H9 (cell line): ENCODE measurements at regions not wholly inside any gene's neighbourhood (a gene's known extent, or its start where the extent isn't known, plus 50 kb on each side); places are given as distances from the start of the nearest gene placed in this dataset.

Source experiments
- DNase-seq: peaks from one replicate; pipeline ENCODE4 v3.0.0-alpha.2; 2017
- H2AFZ ChIP-seq: one replicate; pipeline ENCODE4 v1.6.1; 2013; ENCODE audit warnings: mild to moderate bottlenecking, low read length, control low read depth, moderate library complexity
- H2AK5ac ChIP-seq: 2 replicates; pipeline ENCODE4 v1.6.1; 2013; ENCODE audit warnings: low read length, control low read depth, mixed read lengths; ENCODE audit not compliant: insufficient read length
- H2BK120ac ChIP-seq: one replicate; pipeline ENCODE4 v1.6.1; 2013; ENCODE audit warnings: low read depth, mild to moderate bottlenecking, low read length, control low read depth, inconsistent platforms; ENCODE audit not compliant: poor library complexity, severe bottlenecking
- H2BK12ac ChIP-seq: 2 replicates; pipeline ENCODE4 v1.6.1; 2013; ENCODE audit warnings: low read length, control low read depth, mixed read lengths, low read depth; ENCODE audit not compliant: insufficient read length
- H2BK15ac ChIP-seq: 2 replicates; pipeline ENCODE4 v1.6.1; 2013; ENCODE audit warnings: low read depth, low read length, control low read depth
- H2BK20ac ChIP-seq: one replicate; pipeline ENCODE4 v1.6.1; 2013; ENCODE audit warnings: low read depth, mild to moderate bottlenecking, low read length, control low read depth, inconsistent platforms; ENCODE audit not compliant: poor library complexity, severe bottlenecking
- H2BK5ac ChIP-seq: 2 replicates; pipeline ENCODE4 v1.6.1; 2013; ENCODE audit warnings: low read length, control low read depth, mixed read lengths; ENCODE audit not compliant: insufficient read length
- H3K14ac ChIP-seq: 2 replicates; pipeline ENCODE4 v1.6.1; 2013; ENCODE audit warnings: low read length, control low read depth; ENCODE audit not compliant: insufficient read depth
- H3K18ac ChIP-seq: 2 replicates; pipeline ENCODE4 v1.6.1; 2013; ENCODE audit warnings: low read depth, mild to moderate bottlenecking, mixed read lengths, low read length, control low read depth; ENCODE audit not compliant: insufficient read length
- H3K23ac ChIP-seq: 2 replicates; pipeline ENCODE4 v1.6.1; 2013; ENCODE audit warnings: low read length, control low read depth, mixed read lengths, low read depth; ENCODE audit not compliant: insufficient read length
- H3K23me2 ChIP-seq: 2 replicates; pipeline ENCODE4 v1.6.1; 2013; ENCODE audit warnings: low read depth, mild to moderate bottlenecking, mixed read lengths, low read length, control low read depth; ENCODE audit not compliant: insufficient read length, poor library complexity, severe bottlenecking
- H3K27ac ChIP-seq: 2 replicates; pipeline ENCODE4 v1.5.1; 2013; ENCODE audit warnings: low read length, control low read depth, mixed read lengths, low read depth; ENCODE audit not compliant: insufficient read length
- H3K27me3 ChIP-seq: 2 replicates; pipeline ENCODE4 v1.6.1; 2013; ENCODE audit warnings: low read length, control low read depth, inconsistent platforms; ENCODE audit not compliant: insufficient read depth
- H3K4ac ChIP-seq: 2 replicates; pipeline ENCODE4 v1.6.1; 2013; ENCODE audit warnings: low read depth, mild to moderate bottlenecking, control low read depth, inconsistent platforms, low read length, moderate library complexity
- H3K4me1 ChIP-seq: 2 replicates; pipeline ENCODE4 v1.6.1; 2013; ENCODE audit warnings: low read length, control low read depth, inconsistent platforms; ENCODE audit not compliant: insufficient read depth
- H3K4me2 ChIP-seq: 2 replicates; pipeline ENCODE4 v1.6.1; 2013; ENCODE audit warnings: low read length, control low read depth, mixed read lengths; ENCODE audit not compliant: insufficient read length, insufficient read depth
- H3K56ac ChIP-seq: 2 replicates; pipeline ENCODE4 v1.6.1; 2013; ENCODE audit warnings: low read depth, mild to moderate bottlenecking, mixed read lengths, low read length, control low read depth; ENCODE audit not compliant: insufficient read length
- H3K79me1 ChIP-seq: 2 replicates; pipeline ENCODE4 v1.6.1; 2013; ENCODE audit warnings: low read depth, mild to moderate bottlenecking, moderate library complexity, low read length, control low read depth, inconsistent platforms; ENCODE audit not compliant: insufficient read depth, poor library complexity, severe bottlenecking
- H3K79me2 ChIP-seq: 2 replicates; pipeline ENCODE4 v1.6.1; 2013; ENCODE audit warnings: low read length, control low read depth, inconsistent platforms; ENCODE audit not compliant: insufficient read depth
- H3K9ac ChIP-seq: 2 replicates; pipeline ENCODE4 v1.6.1; 2013; ENCODE audit warnings: low read length, control low read depth, mixed read lengths; ENCODE audit not compliant: insufficient read length; ENCODE audit errors: extremely low read depth
- H3K9me3 ChIP-seq: one replicate; pipeline ENCODE4 v1.6.1; 2013; ENCODE audit warnings: low read depth, low read length, inconsistent platforms; ENCODE audit not compliant: control insufficient read depth
- H3T11ph ChIP-seq: one replicate; pipeline ENCODE4 v1.6.1; 2013; ENCODE audit warnings: mild to moderate bottlenecking, low read length, control low read depth, inconsistent platforms
- H4K20me1 ChIP-seq: one replicate; pipeline ENCODE4 v1.6.1; 2013; ENCODE audit not compliant: control insufficient read depth, insufficient read length, insufficient read depth
- H4K5ac ChIP-seq: 2 replicates; pipeline ENCODE4 v1.6.1; 2013; ENCODE audit warnings: low read depth, mild to moderate bottlenecking, mixed read lengths, low read length, control low read depth; ENCODE audit not compliant: insufficient read length
- H4K8ac ChIP-seq: replicated peaks from 2 replicates; pipeline ENCODE4 v1.6.1; 2013; ENCODE audit warnings: low read length, control low read depth, mixed read lengths, low read depth; ENCODE audit not compliant: insufficient read length
- H4K91ac ChIP-seq: 2 replicates; pipeline ENCODE4 v1.6.1; 2013; ENCODE audit warnings: low read depth, mild to moderate bottlenecking, moderate library complexity, mixed read lengths, low read length, control low read depth; ENCODE audit not compliant: insufficient read length
- H3K27ac Mint-ChIP-seq, 3 experiments: 2 replicates in 2 of 3; 3 replicates in 1 of 3; pipeline ENCODE4 v1.8.0; 2020 to 2021; ENCODE audit warnings: mixed read lengths in 3 of 3, mild to moderate bottlenecking in 1 of 3, moderate library complexity in 1 of 3
- H3K27me3 Mint-ChIP-seq: 2 replicates; pipeline ENCODE4 v1.8.0; 2021; ENCODE audit warnings: low read depth, mild to moderate bottlenecking, moderate library complexity, mixed read lengths
- H3K36me3 Mint-ChIP-seq, 3 experiments: 2 replicates in 2 of 3; 3 replicates in 1 of 3; pipeline ENCODE4 v1.8.0; 2020 to 2021; ENCODE audit warnings: low read depth in 3 of 3, mixed read lengths in 3 of 3; ENCODE audit not compliant: insufficient read depth in 1 of 3
- H3K4me1 Mint-ChIP-seq, 2 experiments: 2 replicates each; pipeline ENCODE4 v1.8.0; 2020; ENCODE audit warnings: mixed read lengths in 2 of 2
- H3K4me3 Mint-ChIP-seq, 2 experiments: 2 replicates in 1 of 2; 3 replicates in 1 of 2; pipeline ENCODE4 v1.8.0; 2020 to 2021; ENCODE audit warnings: mild to moderate bottlenecking in 2 of 2, mixed read lengths in 2 of 2, moderate library complexity in 1 of 2
- H3K9me3 Mint-ChIP-seq, 2 experiments: 2 replicates in 1 of 2; 3 replicates in 1 of 2; pipeline ENCODE4 v1.8.0; 2020; ENCODE audit warnings: mild to moderate bottlenecking in 2 of 2, mixed read lengths in 2 of 2, moderate library complexity in 1 of 2
- WGBS: extraction: QIAGEN DNeasy Blood & Tissue Kit; methylation state at CpG from one replicate; pipeline ENCODE4 v1.1.7; 2013; ENCODE audit warnings: missing lambda C conversion rate, low lambda C conversion rate, mixed read lengths; ENCODE audit not compliant: insufficient read length; ENCODE audit errors: extremely low coverage; 5-methylcytosine and 5-hydroxymethylcytosine counted together
- TF ChIP-seq, protein P1 (sequence below): fragments of 200-600 bp; sonication (generic); conservative IDR thresholded peaks from 3 replicates; pipeline ENCODE4 v1.8.0; 2021; ENCODE audit warnings: antibody characterized with exemption, mild to moderate bottlenecking

DNA sequence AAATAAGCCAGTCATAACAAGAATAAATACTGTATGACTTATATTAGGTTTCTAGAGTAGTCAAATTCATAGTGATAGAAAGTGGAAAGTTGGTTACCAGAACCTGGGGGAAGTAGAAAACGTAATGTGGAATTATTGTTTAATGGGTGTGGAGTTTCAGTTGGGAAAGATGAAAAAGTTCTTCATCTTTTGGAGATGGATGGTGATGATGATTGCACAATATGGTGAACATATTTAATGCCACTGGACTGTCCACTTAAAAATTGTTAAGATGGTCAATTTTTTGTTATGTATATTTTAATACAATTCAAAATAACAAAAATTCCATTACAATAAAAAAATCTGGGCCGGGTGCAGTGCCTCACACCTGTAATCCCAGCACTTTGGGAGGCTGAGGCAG is 289.6 kb downstream of the ZIC3 start:
- no peak overlapping the region for H3K18ac ChIP-seq
- no peak overlapping the region for H2BK120ac ChIP-seq
- H3K4ac ChIP-seq: no peak overlapping the region
- H2AK5ac ChIP-seq: no peak overlapping the region
- H2AFZ ChIP-seq: no peak overlapping the region
- no peak overlapping the region for H2BK20ac ChIP-seq
- H2BK5ac ChIP-seq: no peak overlapping the region
- H3K23me2 ChIP-seq: no peaks in the 10 kb centered on the region
- no peaks in the 10 kb centered on the region for H3K79me2 ChIP-seq
- H3K4me1 Mint-ChIP-seq: peaks cover 23% of the 10 kb centered on the region in 2 experiments
- no peak overlapping the region for H3K14ac ChIP-seq
- 100% methylated on average over 1 of the region's 2 CpGs for WGBS
- no peak overlapping the region for H3K27ac ChIP-seq
- no peak overlapping the region for H2BK15ac ChIP-seq
- peaks cover 8% of the 10 kb centered on the region for H3K4me1 ChIP-seq
- H3K27me3 Mint-ChIP-seq: no peaks in the 10 kb centered on the region; the same call in 1 of the 2 replicates
- no peak overlapping the region for H3T11ph ChIP-seq
- H4K20me1 ChIP-seq: no peaks in the 10 kb centered on the region
- no peak overlapping the region for H2BK12ac ChIP-seq
- no peaks in the 10 kb centered on the region for H3K27me3 ChIP-seq
- peaks cover 0 to 27% of the 10 kb centered on the region in 2 experiments; a peak in 2 of 5 replicates for H3K9me3 Mint-ChIP-seq
- H3K27ac Mint-ChIP-seq: no peak overlapping the region
- H3K4me3 Mint-ChIP-seq: no peak overlapping the region
- H3K9me3 ChIP-seq: no peaks in the 10 kb centered on the region
- H4K5ac ChIP-seq: no peak overlapping the region
- TF ChIP-seq, protein P1, sequence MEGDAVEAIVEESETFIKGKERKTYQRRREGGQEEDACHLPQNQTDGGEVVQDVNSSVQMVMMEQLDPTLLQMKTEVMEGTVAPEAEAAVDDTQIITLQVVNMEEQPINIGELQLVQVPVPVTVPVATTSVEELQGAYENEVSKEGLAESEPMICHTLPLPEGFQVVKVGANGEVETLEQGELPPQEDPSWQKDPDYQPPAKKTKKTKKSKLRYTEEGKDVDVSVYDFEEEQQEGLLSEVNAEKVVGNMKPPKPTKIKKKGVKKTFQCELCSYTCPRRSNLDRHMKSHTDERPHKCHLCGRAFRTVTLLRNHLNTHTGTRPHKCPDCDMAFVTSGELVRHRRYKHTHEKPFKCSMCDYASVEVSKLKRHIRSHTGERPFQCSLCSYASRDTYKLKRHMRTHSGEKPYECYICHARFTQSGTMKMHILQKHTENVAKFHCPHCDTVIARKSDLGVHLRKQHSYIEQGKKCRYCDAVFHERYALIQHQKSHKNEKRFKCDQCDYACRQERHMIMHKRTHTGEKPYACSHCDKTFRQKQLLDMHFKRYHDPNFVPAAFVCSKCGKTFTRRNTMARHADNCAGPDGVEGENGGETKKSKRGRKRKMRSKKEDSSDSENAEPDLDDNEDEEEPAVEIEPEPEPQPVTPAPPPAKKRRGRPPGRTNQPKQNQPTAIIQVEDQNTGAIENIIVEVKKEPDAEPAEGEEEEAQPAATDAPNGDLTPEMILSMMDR: no peak
- H3K36me3 Mint-ChIP-seq: peaks cover 0 to 6% (median 0%) of the 10 kb centered on the region in 3 experiments; a peak in 3 of 7 replicates
- no peak overlapping the region for H3K4me2 ChIP-seq
- no peak overlapping the region for H4K8ac ChIP-seq
- no peak overlapping the region for H4K91ac ChIP-seq
- DNase-seq: no peak
- no peak overlapping the region for H3K56ac ChIP-seq
- H3K79me1 ChIP-seq: no peaks in the 10 kb centered on the region
- no peak overlapping the region for H3K23ac ChIP-seq
- no peak overlapping the region for H3K9ac ChIP-seq
